AG09309 (cell line): ENCODE measurements at regions not wholly inside any gene's neighbourhood (a gene's known extent, or its start where the extent isn't known, plus 50 kb on each side); places are given as distances from the start of the nearest gene placed in this dataset.
"Not testable (repeated sequence)": the region's sequence is repeated elsewhere in the genome, so short reads cannot be mapped to it uniquely, and the experiment has no call there.

Experiments
- DNase-seq: peaks from one replicate; pipeline ENCODE4 v3.0.0-alpha.2; 2010; ENCODE audit warnings: low read depth
- H3K4me3 ChIP-seq: 2 replicates; pipeline ENCODE4 v1.5.1; 2011; ENCODE audit warnings: mild to moderate bottlenecking, low read depth, low read length, moderate library complexity; ENCODE audit not compliant: control insufficient read depth
- TF ChIP-seq, protein P1 (sequence below): IDR thresholded peaks from 2 replicates; pipeline ENCODE4 v1.5.1; 2011; ENCODE audit warnings: mild to moderate bottlenecking, low read depth, low read length, inconsistent platforms; ENCODE audit not compliant: insufficient read depth, control insufficient read depth; ENCODE audit errors: missing control alignments

DNA sequence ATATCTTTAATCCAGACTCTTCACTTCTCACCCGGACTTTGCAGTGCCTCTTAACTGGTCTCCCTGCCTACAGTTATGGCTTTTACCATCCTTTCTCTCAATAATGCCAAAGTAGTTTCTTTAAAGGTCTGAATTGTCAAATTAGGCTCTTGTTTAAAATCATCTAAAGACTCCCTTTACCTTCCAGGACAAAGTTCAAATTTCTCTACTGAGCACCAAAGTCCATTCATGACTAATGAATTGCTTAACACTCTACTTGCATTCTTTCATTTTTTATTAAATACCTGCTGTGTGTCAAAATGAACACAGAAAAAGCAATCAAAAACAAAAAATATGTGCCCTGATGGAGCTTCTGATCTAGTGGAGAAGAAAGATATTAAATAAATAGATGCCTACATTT, 472.4 kb upstream of the UBE2E2 start:
- DNase-seq: no peak
- TF ChIP-seq, protein P1, sequence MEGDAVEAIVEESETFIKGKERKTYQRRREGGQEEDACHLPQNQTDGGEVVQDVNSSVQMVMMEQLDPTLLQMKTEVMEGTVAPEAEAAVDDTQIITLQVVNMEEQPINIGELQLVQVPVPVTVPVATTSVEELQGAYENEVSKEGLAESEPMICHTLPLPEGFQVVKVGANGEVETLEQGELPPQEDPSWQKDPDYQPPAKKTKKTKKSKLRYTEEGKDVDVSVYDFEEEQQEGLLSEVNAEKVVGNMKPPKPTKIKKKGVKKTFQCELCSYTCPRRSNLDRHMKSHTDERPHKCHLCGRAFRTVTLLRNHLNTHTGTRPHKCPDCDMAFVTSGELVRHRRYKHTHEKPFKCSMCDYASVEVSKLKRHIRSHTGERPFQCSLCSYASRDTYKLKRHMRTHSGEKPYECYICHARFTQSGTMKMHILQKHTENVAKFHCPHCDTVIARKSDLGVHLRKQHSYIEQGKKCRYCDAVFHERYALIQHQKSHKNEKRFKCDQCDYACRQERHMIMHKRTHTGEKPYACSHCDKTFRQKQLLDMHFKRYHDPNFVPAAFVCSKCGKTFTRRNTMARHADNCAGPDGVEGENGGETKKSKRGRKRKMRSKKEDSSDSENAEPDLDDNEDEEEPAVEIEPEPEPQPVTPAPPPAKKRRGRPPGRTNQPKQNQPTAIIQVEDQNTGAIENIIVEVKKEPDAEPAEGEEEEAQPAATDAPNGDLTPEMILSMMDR: no peak
- no peak overlapping the region for H3K4me3 ChIP-seq

DNA sequence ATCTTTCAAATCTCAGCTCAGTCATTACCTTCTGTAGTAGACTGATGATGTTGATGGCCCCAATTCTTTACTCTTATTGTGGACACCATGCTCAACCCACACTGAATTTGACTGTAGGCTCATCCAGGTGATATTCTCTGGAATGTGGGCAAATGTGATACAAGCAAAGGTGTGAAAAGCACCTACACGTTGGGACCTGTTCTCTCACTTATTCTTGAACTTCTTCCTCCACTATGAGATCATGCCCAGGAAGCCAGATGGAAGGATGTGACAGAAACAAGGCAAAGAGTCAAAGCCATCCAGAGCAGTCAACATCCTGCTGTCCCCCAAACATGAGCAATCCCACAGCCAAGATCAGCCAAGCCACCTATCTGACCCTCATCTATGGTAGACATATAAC, 471.2 kb upstream of the UBE2E2 start:
- no peak for DNase-seq
- H3K4me3 ChIP-seq: no peak overlapping the region
- TF ChIP-seq, protein P1: no peak

DNA sequence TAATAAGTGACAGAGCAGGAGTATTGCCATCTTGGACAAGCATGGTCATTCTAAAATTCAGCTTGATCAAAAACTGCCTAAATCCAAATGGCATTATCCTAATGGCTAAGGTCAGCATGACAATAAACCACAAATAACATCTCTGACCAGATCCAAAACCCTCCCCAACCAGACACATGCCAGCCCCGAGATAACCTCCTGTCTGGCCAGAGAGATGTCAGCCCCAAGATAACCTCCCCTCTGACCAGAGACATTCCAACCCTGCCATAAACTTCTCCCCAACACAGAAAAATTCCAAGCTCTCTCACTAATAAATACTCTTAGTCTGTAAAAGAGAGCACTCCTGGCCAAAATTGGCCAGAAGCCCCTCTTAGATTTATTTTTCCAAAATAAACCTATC, 470.5 kb upstream of the UBE2E2 start:
- DNase-seq: no peak
- H3K4me3 ChIP-seq: no peak overlapping the region
- TF ChIP-seq, protein P1: no peak

DNA sequence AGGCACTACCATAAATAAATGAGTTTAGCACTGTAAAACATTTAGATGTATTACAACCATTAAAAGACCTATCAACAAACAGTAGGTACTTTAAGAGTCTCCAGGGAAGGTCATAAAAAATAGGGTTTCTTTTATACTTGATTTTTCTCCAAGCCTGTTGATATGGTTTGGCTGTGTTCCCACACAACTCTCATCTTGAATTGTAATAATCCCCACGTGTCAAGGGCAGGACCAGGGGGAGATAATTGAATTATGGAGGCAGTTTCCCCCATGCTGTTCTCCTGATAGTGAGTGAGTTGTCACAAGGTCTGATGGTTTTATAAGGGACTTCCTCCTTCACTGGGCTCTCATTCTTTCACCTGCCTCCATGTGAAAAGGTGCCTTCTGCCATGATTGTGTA, 468.9 kb upstream of the UBE2E2 start:
- no peak for DNase-seq
- no peak overlapping the region for H3K4me3 ChIP-seq

DNA sequence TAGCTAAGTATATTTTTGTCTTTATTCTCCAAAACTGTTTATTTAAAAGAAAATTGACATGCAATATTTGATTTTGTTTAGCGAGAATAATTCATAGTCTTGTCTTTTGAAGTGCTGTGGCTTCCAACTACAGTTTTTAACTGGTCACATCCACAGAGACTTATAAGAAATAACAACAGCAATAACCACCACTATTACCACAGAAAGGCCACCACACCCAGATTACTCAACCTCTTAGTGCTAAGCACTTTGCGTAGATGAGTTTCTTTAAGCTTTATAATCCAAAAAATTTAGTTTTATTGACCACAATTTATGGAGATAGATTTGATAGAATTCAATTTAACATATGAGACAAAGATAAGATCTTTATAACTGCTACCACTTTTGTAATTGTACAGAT, 468.4 kb upstream of the UBE2E2 start:
- no peak overlapping the region for H3K4me3 ChIP-seq
- TF ChIP-seq, protein P1: no peak
- DNase-seq: no peak

More for the DNA sequence above, 468.9 kb upstream of the UBE2E2 start:
- TF ChIP-seq, protein P1: no peak

DNA sequence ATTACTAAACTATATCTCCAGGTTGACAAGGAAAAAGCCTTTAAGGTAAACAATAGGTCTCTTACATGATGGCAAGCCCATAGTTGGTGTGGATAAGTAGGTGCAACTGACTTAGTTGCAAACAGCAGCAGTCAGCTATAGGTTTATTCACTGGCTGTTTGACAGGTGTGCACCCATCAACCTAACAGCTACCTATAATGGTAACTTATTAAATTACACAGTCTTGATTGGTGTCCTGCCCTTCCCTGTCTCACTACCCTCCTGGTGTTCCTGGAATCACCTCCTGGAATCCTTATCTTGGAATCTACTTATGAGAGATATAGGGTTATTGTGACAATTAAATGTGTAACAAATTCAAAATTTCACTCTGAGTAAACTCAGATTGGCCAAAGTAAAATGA, 467.8 kb upstream of the UBE2E2 start:
- no peak overlapping the region for H3K4me3 ChIP-seq
- TF ChIP-seq, protein P1: no peak
- no peak for DNase-seq

DNA sequence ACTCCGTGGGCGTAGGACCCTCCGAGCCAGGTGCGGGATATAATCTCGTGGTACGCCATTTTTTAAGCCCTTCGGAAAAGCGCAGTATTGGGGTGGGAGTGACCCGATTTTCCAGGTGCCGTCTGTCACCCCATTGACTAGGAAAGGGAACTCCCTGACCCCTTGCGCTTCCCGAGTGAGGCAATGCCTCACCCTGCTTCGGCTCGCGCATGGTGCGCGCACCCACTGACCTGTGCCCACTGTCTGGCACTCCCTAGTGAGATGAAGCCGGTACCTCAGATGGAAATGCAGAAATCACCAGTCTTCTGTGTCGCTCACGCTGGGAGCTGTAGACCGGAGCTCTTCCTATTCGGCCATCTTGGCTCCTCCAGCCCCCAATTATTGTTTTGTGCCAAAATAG, 459.7 kb upstream of the UBE2E2 start:
- not testable (repeated sequence) for H3K4me3 ChIP-seq, DNase-seq

DNA sequence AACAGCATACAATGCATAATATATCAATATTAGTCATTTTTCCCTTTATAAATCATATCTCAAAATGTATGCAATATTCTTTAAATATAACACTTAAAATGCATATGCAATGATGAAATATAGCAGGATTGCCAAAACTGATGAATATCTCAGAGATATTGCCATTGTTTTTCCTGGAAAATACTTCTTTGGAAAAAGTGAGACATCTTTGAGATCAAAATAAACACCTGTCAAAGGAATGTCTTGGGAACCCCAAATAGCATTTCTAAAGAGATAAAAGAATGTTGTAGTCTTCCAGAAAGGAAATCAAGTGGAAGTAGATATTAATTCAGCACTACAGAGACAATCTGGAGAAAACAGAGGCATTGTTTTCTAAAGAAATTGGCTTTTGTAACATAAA, 457.8 kb upstream of the UBE2E2 start:
- H3K4me3 ChIP-seq: no peak overlapping the region
- DNase-seq: no peak
- TF ChIP-seq, protein P1: no peak
